SIG-M5 treated with dmso at 0.1 percent for 504 hours (cell line): ENCODE measurements at regions not wholly inside any gene's neighbourhood (a gene's known extent, or its start where the extent isn't known, plus 50 kb on each side); places are given as distances from the start of the nearest gene placed in this dataset.
A peak's percentile ranks its signal among the peaks of the same experiment; 100 is the strongest.

Experiments used
- DNase-seq: peaks from one replicate; lab custom pipeline; 2025; ENCODE audit not compliant: unreplicated experiment; lab: John Stamatoyannopoulos, UW

DNA sequence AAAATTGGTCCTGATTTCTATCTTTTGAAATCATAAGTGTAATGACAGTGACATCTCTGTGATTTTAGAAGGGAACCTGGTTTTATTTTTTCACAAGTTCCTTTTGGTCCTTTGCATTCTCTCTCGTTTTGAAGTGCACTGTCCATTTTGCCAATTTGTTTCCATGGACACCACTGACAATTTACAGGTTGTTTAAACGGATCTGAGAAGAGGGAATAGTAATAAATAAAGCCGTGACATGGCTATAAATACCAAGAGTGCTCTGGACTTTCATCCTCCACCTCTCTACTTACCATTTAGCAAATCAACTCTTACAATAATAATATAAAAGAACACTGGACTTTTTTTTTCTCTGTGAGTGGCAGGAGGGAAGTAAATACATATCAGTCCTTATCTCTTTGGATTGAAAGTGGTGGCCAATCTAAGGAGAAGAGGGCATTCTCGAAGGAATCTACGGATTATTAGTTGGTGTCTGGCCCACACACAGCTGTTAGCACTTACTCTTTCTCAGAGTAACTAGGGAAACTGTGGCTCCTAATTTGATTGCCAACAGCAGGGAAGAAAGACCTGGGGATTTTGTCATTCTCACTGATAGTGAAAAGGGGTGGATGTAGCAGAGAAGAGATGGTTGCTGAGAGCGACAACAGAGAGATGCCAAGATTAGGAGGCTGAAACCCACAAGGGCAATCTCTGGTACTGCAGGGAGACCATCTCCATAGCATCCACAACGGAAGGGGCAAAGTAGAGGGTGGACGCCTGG, 108.7 kb upstream of the FSHR start:
- DNase-seq, result no peak

DNA sequence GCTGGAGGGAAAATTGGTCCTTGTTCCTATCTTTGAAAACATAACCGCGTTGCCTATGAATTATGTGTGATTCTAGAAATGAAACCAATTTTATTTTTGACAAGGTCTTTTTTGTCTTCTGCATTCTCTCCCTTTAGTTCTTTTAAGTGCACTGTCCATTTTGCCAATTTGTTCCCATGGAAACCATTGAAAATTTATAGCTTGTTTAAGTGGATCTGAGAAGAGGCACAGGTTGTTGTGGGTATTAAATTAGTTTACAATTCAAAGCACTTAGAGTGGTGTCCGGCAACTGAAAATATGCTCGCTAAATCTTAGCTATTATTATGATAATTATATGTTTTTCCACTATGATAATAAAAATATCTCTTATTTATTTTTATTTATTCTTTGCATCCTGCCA, 107.5 kb upstream of the FSHR start:
- no peak for DNase-seq

DNA sequence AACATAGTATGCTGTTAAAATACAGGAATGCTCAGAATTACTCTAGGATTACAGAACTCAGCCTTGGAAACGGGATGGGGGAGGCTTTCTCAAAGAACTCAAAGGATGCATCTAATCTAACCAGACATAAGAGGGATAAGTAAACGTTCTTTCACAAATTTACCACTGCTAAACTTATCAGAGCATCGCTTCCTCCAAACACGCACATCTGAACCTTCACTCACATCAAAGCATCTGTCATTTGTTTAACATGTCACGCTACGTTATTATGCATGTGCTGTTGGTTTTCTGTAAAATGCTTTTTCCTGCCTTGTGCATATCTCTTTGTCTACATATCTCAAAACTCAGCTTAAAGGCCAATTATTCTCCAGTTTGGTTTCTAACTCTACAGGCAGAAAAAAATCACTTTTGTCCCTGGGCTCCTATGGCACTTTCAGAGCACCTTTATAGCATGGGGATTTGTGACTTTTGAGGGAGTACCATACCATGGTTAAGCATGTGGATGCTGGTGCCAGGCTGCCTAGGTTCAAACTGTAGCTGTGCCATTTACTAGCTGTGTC, 106.7 kb upstream of the FSHR start:
- DNase-seq, result no peak

DNA sequence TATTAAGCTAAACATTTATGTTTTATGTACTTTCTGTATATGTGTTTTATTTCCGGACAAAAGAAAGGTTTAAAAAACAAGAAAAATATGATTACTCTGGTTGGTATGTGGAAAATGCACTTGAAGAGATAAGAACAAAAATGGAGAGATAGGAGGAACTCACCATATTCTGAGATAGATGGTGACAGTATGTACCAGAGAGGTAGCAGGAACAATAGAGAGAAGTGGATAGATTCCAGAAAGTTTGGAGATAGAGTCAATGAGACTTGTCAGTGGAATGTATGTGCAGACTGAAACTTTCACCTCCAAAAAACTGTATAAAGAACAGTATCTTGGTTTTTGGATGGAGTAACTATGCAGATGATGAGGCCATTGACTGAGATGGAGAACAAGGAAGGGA, 105.6 kb upstream of the FSHR start:
- no peak for DNase-seq

DNA sequence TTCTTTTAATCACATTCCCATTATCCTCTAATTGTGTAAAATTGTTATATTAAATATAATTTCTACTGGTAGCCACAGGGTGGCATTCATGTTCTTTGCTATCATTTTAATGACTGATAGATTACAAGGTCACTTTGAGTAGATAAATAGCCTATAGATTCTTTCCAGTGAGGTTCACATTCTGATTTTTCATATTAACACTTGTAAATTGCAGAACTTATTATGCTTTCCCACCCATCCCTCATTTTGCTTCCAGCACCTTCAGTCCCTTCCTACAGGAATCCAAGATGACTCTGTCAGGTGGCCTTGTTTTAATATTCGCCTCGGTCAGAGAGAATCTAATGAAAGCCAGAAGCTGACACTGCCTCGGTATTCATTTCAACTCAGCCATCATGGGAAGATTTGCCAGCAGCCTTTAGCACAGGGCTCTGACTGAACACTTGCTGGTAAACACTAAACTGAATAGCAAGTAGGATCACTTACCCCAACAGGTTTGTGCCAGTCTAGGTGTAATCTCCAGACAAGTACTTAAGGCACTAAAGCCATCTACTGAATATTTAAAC, 101.2 kb upstream of the FSHR start:
- no peak for DNase-seq

DNA sequence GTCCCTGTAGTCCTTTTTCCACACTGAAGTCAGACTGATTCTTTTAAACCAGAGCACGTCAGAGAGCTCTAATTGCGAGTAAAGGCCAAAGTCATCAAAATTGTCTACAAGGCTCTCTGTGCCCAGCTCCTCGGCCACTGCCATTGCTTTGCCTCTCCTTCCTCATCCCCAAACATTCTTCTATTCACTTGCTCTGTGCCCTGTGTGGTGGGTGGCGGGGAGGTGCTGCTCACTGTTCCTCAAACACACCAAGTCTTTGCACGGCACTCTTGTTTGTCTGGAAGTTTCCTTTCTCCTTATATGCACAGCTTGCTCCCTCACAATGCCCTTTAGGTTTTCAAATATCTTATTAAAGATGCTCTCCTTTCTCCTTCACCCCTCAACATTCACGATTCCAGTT, 100.1 kb upstream of the FSHR start:
- DNase-seq, result no peak

DNA sequence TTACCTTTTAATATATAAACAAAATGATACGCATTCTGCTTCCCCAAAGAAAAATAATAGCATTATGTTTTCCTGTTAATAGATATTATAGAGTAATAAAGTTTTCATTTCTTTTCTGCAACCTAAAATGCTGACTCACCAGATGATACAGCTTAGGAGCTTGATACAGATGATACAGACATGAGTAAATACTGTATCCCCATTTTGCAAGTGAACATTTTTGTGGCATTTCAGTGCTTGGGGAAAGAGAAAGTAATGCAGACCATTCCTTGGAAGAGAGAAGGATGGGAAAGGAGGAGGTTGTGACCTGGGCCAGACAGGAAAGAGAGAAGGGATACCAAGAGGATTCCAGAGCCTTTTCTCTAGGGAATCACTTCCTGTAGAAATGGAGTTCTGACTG, 97.5 kb upstream of the FSHR start:
- DNase-seq, result no peak

DNA sequence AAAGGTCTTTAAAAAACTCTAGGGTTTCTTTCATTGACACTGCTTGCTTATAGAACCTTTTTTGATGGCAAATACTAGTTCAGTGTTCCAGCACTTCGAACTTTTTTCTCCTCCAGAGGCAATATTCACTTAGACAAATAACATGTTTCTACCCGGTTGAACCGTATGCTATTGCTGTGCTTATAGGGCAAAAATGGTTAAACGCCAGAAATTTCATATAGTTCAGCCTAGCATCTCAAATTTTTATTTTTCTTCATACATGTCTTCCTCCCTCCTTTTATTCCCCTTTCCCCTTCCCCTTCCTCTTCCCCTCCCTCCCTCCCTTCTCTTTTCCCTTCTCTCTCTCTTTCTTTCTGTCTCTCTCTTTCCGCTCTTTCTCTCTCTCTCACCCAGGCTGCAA, 96.9 kb upstream of the FSHR start:
- no peak for DNase-seq

DNA sequence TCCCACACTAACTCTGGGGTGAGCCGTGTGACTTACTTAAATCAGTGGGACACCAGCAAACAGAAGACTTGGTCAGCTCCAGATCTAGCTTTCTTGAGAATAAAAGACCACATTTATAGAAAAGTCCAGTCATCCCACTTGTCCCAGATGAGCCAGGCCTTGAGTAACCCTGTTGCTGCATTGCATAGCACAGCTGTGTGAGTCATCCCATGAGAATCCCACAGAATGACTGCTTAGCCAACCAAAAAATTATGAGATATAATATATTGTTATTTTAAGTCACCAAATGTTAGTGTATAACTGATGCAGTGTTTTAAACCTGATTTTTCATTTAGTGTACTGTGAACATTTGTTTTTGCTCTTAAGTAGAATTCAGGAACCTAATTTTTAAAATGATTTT, 94.2 kb upstream of the FSHR start:
- peak; percentile 5 for DNase-seq

DNA sequence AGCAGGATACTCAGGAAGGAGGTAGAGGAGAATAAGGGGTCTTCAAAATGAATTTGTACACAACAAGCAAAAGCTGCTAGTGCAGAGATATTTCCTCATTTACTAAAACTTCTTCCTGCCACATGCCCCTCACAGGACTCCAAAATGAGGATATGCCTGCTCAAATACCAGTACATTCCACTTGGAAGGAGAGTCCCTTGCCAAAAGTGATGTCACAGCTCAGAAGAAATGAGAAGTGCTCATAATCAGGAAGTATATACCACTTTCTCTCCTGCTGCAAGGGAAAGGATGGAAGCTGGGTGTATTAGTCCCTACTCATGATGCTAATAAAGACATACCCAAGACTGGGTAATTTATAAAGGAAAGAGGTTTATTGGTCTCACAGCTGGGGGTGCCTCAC, 87.7 kb upstream of the FSHR start:
- no peak for DNase-seq

DNA sequence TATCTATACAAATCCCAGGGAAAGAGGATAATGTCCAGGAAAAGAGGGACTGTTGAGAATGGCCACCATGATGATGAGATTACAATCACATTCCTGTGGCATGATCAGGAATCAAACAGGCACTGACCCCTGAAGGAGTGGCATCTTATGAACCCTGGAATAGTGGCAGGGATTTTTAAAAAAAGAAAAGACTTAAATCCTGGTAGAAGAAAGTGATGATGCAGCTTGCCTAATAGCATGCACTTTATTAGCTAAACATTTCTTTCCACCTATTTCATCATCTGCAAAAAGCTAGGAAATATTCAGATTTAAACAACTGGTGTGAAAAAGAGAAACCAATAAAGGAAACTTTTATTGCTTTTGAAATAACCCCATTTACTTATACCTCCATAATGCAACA, 87.2 kb upstream of the FSHR start:
- no peak for DNase-seq

DNA sequence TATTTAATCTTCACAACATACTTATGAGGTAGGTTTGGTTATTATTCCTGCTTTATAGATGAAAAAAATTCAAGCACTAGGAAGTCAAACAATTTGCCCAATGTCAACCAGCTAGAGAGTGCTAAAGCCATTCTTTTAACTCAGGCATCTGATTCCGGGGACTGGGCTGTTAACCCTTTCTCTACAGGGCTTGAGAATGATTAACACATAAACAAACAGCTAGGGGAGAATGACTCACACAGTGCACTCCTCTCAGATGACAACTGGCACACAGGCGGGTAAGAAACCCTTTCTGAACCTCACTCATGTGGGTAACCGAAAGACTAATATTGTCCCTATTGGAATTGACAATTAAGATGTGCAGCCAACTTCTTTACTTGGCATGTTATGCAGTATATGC, 86.3 kb upstream of the FSHR start:
- DNase-seq, result no peak

DNA sequence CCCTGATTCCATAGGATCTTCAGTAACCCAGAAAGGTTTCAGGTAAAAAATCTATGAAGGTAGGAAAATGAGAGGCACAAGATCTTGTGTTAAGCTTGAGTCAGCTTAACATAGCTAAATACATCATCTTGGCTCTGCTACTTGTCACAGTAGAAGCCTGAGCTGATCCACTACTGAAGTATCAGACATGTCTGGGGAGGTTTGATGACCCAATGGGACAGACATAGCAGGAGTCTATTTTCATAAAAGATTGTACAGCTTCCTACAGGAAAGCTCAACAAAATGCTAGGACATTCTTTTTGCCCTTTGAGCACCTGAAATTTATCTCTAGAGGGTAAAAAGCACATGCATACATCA, 84.3 kb upstream of the FSHR start:
- no peak for DNase-seq

DNA sequence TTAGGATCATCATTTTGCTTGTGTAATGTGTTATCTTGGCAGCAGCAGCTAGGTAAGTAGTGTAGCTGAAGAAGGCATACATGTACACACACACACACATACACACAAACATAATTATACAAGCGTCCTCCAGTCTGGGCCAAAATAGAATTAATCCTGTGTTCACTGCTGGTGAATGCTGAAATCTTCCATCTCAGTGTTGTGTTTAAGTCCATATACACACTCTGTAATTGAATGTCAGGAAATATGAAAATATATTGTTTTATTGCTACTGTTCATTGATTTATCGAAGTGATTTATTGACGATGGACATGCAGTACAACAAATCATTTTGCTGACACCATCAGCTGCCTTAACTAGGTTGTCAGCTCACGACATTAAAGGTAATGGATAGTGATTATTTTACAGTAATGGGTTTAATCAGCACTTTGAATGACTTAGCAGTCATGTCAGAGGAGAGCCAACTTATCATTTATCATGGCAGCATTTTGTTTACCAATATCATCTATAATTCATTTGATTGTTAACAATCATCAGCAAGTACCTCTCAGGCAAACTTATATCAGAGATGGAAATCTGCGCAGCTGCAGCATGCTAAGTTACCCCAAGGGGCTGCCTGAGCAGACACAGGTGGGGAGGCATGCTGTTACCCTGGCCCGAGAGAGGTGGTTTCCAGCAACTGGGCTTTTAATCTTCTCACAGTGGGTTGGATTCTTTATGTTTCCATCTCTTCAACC, 83.7 kb upstream of the FSHR start:
- DNase-seq, result no peak

DNA sequence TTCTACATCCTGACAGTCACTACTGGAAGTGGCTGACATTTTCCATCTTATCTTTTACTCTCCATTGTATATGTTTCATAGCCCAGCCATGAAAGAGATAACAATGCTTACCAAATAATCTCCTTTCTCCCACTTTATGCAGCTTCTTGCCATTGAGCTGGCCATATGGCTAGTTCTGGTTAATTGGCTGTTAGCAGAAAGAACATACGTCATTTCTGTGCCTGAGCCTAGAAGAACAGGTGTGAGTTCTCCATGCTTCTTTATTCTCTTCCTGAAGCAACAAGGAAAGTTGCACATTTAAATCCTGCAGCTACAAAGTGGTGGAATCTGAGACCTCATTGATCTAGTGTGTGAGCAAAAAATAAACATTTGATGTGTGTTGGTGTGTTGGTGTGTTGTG, 82.0 kb upstream of the FSHR start:
- DNase-seq, result no peak

DNA sequence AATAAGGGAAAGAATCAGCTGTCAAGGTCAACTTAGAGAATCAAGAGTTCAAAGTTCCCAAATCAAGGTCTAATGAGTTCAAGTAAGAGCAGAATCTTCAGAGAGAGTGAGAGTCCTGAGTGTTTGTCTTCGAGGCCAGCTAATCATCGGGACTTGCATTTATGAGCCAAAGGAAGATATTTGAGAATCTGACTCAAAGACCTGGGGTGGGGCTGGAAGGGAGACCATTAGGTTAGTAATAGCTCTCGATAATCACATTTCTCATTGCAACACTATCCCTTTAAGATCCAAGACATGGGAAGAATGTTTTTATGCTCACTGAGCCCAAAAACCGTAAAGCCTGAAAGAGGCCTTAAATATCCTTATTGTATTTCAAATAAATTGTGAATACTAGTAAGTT, 72.0 kb upstream of the FSHR start:
- DNase-seq, result no peak

DNA sequence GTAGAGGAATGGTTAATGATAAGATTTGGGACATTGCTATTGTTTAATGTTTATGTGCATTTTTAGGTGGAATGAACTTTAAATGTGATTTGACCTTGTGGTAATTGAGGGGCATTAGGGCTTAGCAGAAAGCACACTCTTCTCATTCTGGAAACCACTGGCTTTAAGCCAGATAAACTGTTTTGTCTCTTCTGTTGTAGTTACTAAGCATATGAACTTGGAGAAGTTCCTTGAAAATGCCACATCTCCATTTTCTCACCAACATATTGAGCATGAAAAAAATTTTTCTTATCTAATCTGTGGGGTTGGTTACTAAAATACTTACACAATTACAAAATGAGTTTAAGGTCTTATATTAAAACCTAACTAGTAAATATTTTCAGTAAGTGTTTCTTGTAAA, 70.8 kb upstream of the FSHR start:
- no peak for DNase-seq

DNA sequence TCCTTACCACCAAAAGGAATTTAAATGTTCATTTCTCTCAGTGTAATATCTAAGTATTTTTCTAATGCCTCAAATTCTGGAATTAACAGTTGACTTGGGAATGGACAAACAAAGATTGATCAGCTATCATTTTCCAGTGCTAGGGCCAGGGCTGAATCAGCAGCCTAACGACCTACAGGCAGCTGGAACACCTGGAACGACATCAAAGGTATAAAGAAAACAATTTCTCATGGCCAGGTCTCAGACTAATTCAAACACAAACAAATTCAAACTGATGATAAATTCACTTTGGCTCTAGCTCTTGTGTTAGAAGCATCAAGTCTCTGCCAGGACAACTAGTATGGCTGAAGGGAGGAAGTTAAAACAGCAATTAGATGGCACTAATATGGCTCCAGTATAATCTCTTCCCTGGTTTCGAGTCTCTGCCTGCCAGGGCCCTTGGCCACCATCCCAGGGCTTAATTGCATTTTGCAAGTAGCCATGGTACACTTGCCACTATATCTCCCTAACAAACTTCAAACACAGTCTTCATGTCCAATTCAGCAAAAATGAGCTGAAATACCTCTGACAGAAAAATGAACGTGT, 70.2 kb upstream of the FSHR start:
- no peak for DNase-seq

DNA sequence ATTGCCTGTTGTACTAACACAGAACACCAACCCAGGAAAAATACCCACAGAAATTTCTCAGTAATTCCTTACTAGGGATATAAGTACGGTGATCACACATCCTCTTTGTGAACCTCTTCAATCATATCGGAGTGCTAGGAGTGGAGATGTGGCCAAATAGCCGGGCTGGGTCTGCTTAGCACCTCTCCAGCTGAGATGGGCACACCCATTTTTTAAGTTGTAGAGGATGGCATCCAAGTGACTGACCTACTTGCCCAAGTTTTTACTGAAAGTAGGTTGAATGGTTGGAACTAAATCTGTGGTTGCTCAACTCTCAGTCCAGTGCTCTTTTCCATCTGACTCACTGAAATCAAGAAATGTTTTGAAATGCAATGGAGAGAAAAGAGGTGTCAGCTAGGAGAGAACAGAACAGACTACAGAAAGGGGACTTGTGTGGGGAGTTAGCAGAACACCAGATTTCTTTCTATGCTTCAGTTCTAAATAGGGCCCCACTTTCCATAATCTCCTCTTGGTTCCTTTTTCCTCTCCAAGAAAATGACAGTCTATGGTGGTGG, 68.7 kb upstream of the FSHR start:
- no peak for DNase-seq

DNA sequence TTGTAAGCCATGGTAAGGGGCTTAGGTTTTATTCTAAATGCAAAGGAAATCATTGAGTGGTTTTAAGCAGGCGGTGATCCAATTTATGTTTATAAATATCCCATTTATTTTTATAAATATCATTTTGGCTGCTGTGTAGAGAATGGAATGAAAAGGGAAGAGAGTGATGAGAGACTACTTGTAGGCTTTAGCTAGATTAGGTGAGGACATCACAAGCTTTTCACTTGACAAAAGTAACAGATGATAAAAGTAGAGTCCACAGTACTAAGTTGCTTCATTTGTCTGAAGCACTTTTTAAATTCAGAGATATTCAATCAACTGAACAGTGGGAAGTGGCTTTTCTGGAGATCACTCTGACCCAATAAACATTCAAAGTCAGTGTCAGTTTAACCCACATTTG, 65.4 kb upstream of the FSHR start:
- no peak for DNase-seq

DNA sequence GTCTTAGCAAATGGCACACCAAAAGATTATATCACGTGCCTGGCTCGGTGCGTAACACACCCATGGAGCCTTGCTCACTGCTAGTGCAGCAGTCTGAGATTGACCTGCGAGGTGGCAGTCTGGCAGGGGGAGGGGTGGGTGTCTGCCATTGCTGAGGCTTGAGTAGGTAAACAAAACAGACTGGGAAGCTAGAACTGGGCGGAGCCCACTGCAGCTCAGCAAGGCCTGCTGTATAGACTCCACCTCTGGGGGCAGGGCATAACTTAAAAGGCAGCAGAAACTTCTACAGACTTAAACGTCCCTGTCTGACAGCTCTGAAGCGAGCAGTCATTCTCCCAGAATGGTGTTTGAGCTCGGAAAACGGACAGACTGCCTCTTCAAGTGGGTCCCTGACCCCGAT, 55.9 kb upstream of the FSHR start:
- no peak for DNase-seq

DNA sequence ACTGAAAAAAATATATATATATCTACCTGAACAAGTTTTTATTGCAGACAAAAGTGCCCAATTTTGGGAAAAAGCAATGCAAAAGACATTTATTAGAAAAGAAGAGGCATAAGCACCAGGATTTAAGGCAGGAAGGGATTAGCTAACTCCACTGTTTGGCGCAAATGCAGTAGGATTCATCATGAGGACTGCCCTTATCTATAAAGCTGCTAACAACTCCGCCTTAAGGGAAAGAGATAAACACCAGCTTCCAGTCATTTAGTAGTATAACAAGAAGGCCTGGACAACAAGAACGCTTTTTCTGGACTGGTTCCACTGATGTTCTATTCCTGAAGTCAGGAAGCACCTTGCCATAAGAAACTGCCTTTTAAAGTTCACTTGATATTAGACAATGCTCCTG, 52.9 kb upstream of the FSHR start:
- no peak for DNase-seq
